Stimulated activated CD8-positive, alpha-beta memory T cell treated with anti-CD3 and anti-CD28 coated beads, Interleukin-4, amount 100 ng/mL, for 48 hours (primary cell): ENCODE measurements at regions not wholly inside any gene's neighbourhood (a gene's known extent, or its start where the extent isn't known, plus 50 kb on each side); places are given as distances from the start of the nearest gene placed in this dataset.
"Not testable (repeated sequence)": the region's sequence is repeated elsewhere in the genome, so short reads cannot be mapped to it uniquely, and the experiment has no call there.

Experiments used
- DNase-seq: peaks from one replicate; pipeline ENCODE4 v3.0.0-alpha.2; 2020

GRCh38 chr3:31102196-31102879, 207.9 kb upstream of the GADL1 start:
- peak; percentile 59 for DNase-seq

GRCh38 chr3:31103181-31103580, 208.7 kb upstream of the GADL1 start:
- DNase-seq: no peak

GRCh38 chr3:31103623-31104180, 209.2 kb upstream of the GADL1 start:
- DNase-seq: no peak

- no peak for DNase-seq
These were observed 210.6 kb upstream of the GADL1 start for GRCh38 chr3:31105011-31105410.

- DNase-seq: peak; percentile 28
These were observed 211.1 kb upstream of the GADL1 start for GRCh38 chr3:31105438-31106077.

GRCh38 chr3:31106204-31106603, 211.7 kb upstream of the GADL1 start:
- DNase-seq: no peak

- DNase-seq: no peak
These were observed 212.5 kb upstream of the GADL1 start for GRCh38 chr3:31106912-31107311.

- DNase-seq: no peak
These were observed 220.4 kb upstream of the GADL1 start for GRCh38 chr3:31114929-31115283.

GRCh38 chr3:31115531-31115930, 221.1 kb upstream of the GADL1 start:
- not testable (repeated sequence) for DNase-seq

GRCh38 chr3:31116651-31117050, 222.2 kb upstream of the GADL1 start:
- no peak for DNase-seq

- DNase-seq: no peak
These were observed 223.4 kb upstream of the GADL1 start for GRCh38 chr3:31117854-31118253.

- DNase-seq: no peak
These were observed 229.9 kb upstream of the GADL1 start for GRCh38 chr3:31124373-31124772.

- no peak for DNase-seq
These were observed 231.1 kb upstream of the GADL1 start for GRCh38 chr3:31125413-31126020.

- DNase-seq: no peak
These were observed 234.8 kb upstream of the GADL1 start for GRCh38 chr3:31129241-31129640.

GRCh38 chr3:31132132-31132769, 237.8 kb upstream of the GADL1 start:
- DNase-seq: no peak

- no peak for DNase-seq
These were observed 239.1 kb upstream of the GADL1 start for GRCh38 chr3:31133541-31133940.

GRCh38 chr3:31135546-31135945, 241.1 kb upstream of the GADL1 start:
- no peak for DNase-seq

- DNase-seq: no peak
These were observed 243.4 kb upstream of the GADL1 start for GRCh38 chr3:31137718-31138465.

GRCh38 chr3:31140470-31140869, 246.0 kb upstream of the GADL1 start:
- DNase-seq: no peak

- DNase-seq: no peak
These were observed 247.7 kb upstream of the GADL1 start for GRCh38 chr3:31142139-31142538.

- DNase-seq: no peak
These were observed 248.1 kb upstream of the GADL1 start for GRCh38 chr3:31142543-31142942.

GRCh38 chr3:31145062-31145461, 250.6 kb upstream of the GADL1 start:
- DNase-seq: no peak

- DNase-seq: no peak
These were observed 253.1 kb upstream of the GADL1 start for GRCh38 chr3:31147550-31147949.
